GM21515 (cell line): ENCODE measurements at regions not wholly inside any gene's neighbourhood (a gene's known extent, or its start where the extent isn't known, plus 50 kb on each side); places are given as distances from the start of the nearest gene placed in this dataset.

ENCODE experiments used
- ATAC-seq: cut with Tn5 transposase; IDR thresholded peaks from one replicate; pipeline ENCODE4 v1.9.1; 2021; ENCODE audit not compliant: unreplicated experiment

GRCh38 chr12:19709889-19710288 is 270.6 kb downstream of the AEBP2 start:
- no peak for ATAC-seq

GRCh38 chr12:19710811-19711793 is 271.8 kb downstream of the AEBP2 start:
- no peak for ATAC-seq

- ATAC-seq, result no peak
Measured at GRCh38 chr12:19712041-19712440, 272.7 kb downstream of the AEBP2 start.

- ATAC-seq, result no peak
Measured at GRCh38 chr12:19718401-19718800, 279.1 kb downstream of the AEBP2 start.

- ATAC-seq, result no peak
Measured at GRCh38 chr12:19719672-19720071, 280.4 kb downstream of the AEBP2 start.

- ATAC-seq, result no peak
Measured at GRCh38 chr12:19726122-19726521, 286.8 kb downstream of the AEBP2 start.

GRCh38 chr12:19726592-19726991 is 287.3 kb downstream of the AEBP2 start:
- no peak for ATAC-seq

- ATAC-seq, result no peak
Measured at GRCh38 chr12:19737019-19737418, 297.7 kb downstream of the AEBP2 start.

- no peak for ATAC-seq
Measured at GRCh38 chr12:19739195-19739776, 300.0 kb downstream of the AEBP2 start.

GRCh38 chr12:19740472-19741131 is 301.3 kb downstream of the AEBP2 start:
- ATAC-seq, result no peak

GRCh38 chr12:19741132-19741489 is 301.8 kb downstream of the AEBP2 start:
- no peak for ATAC-seq

GRCh38 chr12:19744705-19745218 is 305.5 kb downstream of the AEBP2 start:
- ATAC-seq, result no peak

GRCh38 chr12:19746471-19746870 is 307.2 kb downstream of the AEBP2 start:
- no peak for ATAC-seq

GRCh38 chr12:19749906-19750574 is 310.7 kb downstream of the AEBP2 start:
- no peak for ATAC-seq

GRCh38 chr12:19751078-19751477 is 311.8 kb downstream of the AEBP2 start:
- ATAC-seq, result no peak

- ATAC-seq, result no peak
Measured at GRCh38 chr12:19752712-19753111, 313.4 kb downstream of the AEBP2 start.

GRCh38 chr12:19755136-19755535 is 315.8 kb downstream of the AEBP2 start:
- no peak for ATAC-seq

GRCh38 chr12:19757317-19757877 is 318.1 kb downstream of the AEBP2 start:
- no peak for ATAC-seq

GRCh38 chr12:19759227-19759626 is 319.9 kb downstream of the AEBP2 start:
- ATAC-seq, result no peak

- no peak for ATAC-seq
Measured at GRCh38 chr12:19760611-19761010, 321.3 kb downstream of the AEBP2 start.

- ATAC-seq, result no peak
Measured at GRCh38 chr12:19761463-19761862, 322.2 kb downstream of the AEBP2 start.
